ENCODE measurements at regions not wholly inside any gene's neighbourhood (a gene's known extent, or its start where the extent isn't known, plus 50 kb on each side); places are given as distances from the start of the nearest gene placed in this dataset.

DNA sequence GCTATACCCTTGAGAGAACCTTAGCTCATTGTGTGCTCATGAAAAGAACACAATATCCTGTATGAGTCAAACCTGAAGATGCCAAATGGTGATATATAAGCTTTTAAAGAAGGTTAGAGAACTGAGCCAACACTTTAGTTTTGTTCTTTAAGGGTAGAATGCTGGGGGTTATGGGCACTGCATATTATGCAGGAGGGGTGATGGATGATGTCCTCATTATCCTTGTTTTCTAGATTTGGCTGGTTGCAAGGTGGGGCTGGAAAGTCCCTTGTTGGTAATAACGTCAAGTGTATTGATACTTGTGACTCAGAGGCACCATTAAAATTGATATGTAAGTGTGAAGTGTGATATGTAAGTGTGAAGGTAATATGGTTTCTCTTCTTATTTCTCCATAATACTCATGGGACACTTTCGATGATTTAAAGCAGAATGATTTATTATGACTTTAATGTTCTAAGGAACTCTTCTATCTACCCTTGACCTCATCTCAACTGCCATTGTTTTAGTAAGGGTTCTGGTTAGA lies 113.7 kb upstream of the DTNBP1 start:
- Histone ChIP-seq H3K4me3 (ENCODE audit: control insufficient read depth in 1 of 2, extremely low read depth in 1 of 2, low read length in 1 of 2) (no peak overlapping the region), H3K27me3 (replicated peaks in 1 of 2; ENCODE audit: control insufficient read depth in 2 of 2, extremely low read depth in 1 of 2, insufficient read depth in 2 of 2, low read length in 1 of 2) (peaks cover 0 to 3% of the 10 kb centered on the region in 2 experiments), H3K4me1 (ENCODE audit: control insufficient read depth in 1 of 2, extremely low read depth in 1 of 2, insufficient read depth in 2 of 2, low read length in 2 of 2) (no peaks in the 10 kb centered on the region), H3K27ac (ENCODE audit: low read length) (no peak overlapping the region), H3K9me3 (no peaks in the 10 kb centered on the region), H3K36me3 (ENCODE audit: control insufficient read depth in 2 of 2, extremely low read depth in 1 of 2, insufficient read depth in 1 of 2, low read length in 1 of 2) (no peaks in the 10 kb centered on the region)
- Mint-ChIP-seq H3K4me3 (no peak overlapping the region), H3K9me3 (no peaks in the 10 kb centered on the region), H3K36me3 (no peaks in the 10 kb centered on the region), H3K4me1 (no peaks in the 10 kb centered on the region), H3K27me3 (peaks cover 2 to 3% of the 10 kb centered on the region in 2 donors), H3K27ac (no peak overlapping the region)
- no CpG with 5 or more reads among the region's 2 CpGs for WGBS (ENCODE audit: insufficient coverage)
- ChIA-PET CTCF (no interaction called here), POLR2A (no interaction called here)
- no peak for ATAC-seq (replicated peaks in 1 of 4)
- no peak for DNase-seq

DNA sequence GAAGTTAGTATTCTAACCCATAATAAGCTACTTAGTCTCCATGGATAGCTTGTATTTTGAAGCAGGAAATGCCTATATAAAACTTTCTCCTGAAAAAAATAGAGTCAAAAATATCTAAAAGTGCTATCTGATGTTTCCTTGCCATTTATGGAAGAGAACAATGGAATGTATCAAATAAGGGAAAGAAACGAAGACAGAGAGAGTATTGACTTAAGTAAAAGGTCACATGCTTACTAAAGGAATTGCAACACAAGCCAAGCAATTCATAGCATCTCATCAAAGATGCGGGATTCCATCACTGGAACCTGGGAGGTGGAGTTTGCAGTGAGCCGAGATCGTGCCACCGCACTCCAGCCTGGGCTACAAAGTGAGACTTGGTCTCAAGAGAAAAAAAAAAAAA lies 112.9 kb upstream of the DTNBP1 start:
- Mint-ChIP-seq H3K27ac (no peak overlapping the region), H3K4me1 (no peaks in the 10 kb centered on the region), H3K27me3 (peaks cover 2 to 3% of the 10 kb centered on the region in 2 donors), H3K4me3 (no peak overlapping the region), H3K36me3 (no peaks in the 10 kb centered on the region), H3K9me3 (no peaks in the 10 kb centered on the region)
- H3K4me1 ChIP-seq (ENCODE audit: control insufficient read depth in 1 of 2, extremely low read depth in 1 of 2, insufficient read depth in 2 of 2, low read length in 2 of 2) = no peaks in the 10 kb centered on the region
- no peak overlapping the region for H3K4me3 ChIP-seq (ENCODE audit: control insufficient read depth in 1 of 2, extremely low read depth in 1 of 2, low read length in 1 of 2)
- POLR2A ChIA-PET = no interaction called here
- no peak overlapping the region for H3K27ac ChIP-seq (ENCODE audit: low read length)
- ATAC-seq (replicated peaks in 1 of 4) (no peak), DNase-seq (no peak)
- H3K9me3 ChIP-seq = no peaks in the 10 kb centered on the region
- H3K36me3 ChIP-seq (ENCODE audit: control insufficient read depth in 2 of 2, extremely low read depth in 1 of 2, insufficient read depth in 1 of 2, low read length in 1 of 2) = no peaks in the 10 kb centered on the region
- peaks cover 0 to 3% of the 10 kb centered on the region in 2 experiments for H3K27me3 ChIP-seq (replicated peaks in 1 of 2; ENCODE audit: control insufficient read depth in 2 of 2, extremely low read depth in 1 of 2, insufficient read depth in 2 of 2, low read length in 1 of 2)
- WGBS (ENCODE audit: insufficient coverage) = 60% methylated on average over 1 of the region's 5 CpGs
- CTCF ChIA-PET = no interaction called here

DNA sequence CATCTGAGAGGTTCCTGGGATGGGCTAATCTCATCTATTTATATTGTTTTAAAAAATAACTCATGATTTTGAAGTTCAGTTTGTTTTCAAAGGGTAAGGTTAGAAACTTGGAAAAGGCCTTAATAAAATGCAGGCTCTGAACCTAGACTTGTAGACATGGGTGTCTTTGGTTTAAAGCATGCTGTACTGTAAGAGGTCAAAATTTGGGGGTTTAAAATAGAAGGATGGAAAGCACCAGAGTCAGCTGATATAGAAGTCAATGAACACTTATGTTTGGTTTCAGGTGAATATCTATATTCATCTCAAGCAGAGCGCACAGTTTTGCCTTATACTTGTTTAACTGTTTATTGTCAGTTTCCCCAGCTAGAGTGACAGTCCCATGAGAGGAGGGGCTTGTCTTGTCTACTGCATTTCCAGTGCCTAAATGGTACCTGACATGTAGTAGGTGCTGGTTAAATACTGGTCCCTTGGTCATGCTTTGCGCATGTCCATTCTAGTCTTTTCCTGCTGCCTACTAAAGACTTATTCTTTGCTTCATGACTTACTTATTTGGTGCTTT lies 112.3 kb upstream of the DTNBP1 start:
- peaks cover 2 to 3% of the 10 kb centered on the region in 2 donors for H3K27me3 Mint-ChIP-seq
- H3K4me1 Mint-ChIP-seq = no peaks in the 10 kb centered on the region

DNA sequence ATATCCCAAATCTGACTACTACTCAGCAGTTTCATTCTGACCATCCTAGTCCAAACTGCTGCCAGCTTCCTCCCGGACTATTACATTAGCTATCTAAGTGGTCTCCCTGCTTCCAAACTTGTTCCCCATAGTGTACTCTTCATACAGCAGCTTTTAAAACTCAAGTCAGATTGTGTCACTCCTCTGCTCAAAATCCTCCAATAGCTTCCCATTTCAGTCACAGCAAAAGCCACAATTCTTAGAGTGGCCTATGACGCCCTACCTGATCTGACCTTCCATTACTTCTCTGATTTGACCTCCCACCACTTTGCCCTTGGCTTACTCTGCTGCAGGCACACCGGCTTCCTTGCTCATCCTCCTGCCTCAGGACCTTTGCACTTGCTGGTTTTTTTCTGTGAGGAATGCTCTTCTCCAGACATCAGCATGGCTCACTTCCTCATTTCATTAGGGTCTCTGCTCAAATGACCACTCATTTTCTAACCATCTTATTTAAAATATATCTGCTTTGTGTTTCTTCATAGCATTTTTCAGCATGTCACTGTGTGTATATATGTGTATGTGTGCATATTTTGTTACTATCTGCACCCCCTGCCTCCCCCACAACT lies 111.1 kb upstream of the DTNBP1 start:
- H3K27ac Mint-ChIP-seq = no peak overlapping the region
- H3K4me1 ChIP-seq (ENCODE audit: control insufficient read depth in 1 of 2, extremely low read depth in 1 of 2, insufficient read depth in 2 of 2, low read length in 2 of 2) = no peaks in the 10 kb centered on the region
- H3K9me3 ChIP-seq = no peaks in the 10 kb centered on the region
- no peak overlapping the region for H3K27ac ChIP-seq (ENCODE audit: low read length)
- no peaks in the 10 kb centered on the region for H3K9me3 Mint-ChIP-seq
- CTCF ChIA-PET = interaction anchor here in 1 of 2 donors (0.6 kb wide), 2 partner anchors 82 to 543 kb away, joined by 3 read pairs; no protein-coding TSS in a partner anchor
- no peaks in the 10 kb centered on the region for H3K27me3 Mint-ChIP-seq
- no peaks in the 10 kb centered on the region for H3K4me1 Mint-ChIP-seq
- H3K4me3 ChIP-seq (ENCODE audit: control insufficient read depth in 1 of 2, extremely low read depth in 1 of 2, low read length in 1 of 2) = no peak overlapping the region
- no peak for ATAC-seq (replicated peaks in 1 of 4)
- POLR2A ChIA-PET = no interaction called here
- peaks cover 0 to 3% of the 10 kb centered on the region in 2 experiments for H3K27me3 ChIP-seq (replicated peaks in 1 of 2; ENCODE audit: control insufficient read depth in 2 of 2, extremely low read depth in 1 of 2, insufficient read depth in 2 of 2, low read length in 1 of 2)
- H3K4me3 Mint-ChIP-seq = no peak overlapping the region
- H3K36me3 ChIP-seq (ENCODE audit: control insufficient read depth in 2 of 2, extremely low read depth in 1 of 2, insufficient read depth in 1 of 2, low read length in 1 of 2) = no peaks in the 10 kb centered on the region
- WGBS (ENCODE audit: insufficient coverage) = 82% methylated on average over 3 of the region's 3 CpGs
- no peak for DNase-seq
- H3K36me3 Mint-ChIP-seq = no peaks in the 10 kb centered on the region

More for the DNA sequence above, 112.3 kb upstream of the DTNBP1 start:
- no peak overlapping the region for H3K4me3 ChIP-seq (ENCODE audit: control insufficient read depth in 1 of 2, extremely low read depth in 1 of 2, low read length in 1 of 2)
- no peak overlapping the region for H3K4me3 Mint-ChIP-seq
- no peak for ATAC-seq (replicated peaks in 1 of 4)
- POLR2A ChIA-PET = no interaction called here
- WGBS (ENCODE audit: insufficient coverage) = no CpG with 5 or more reads among the region's 2 CpGs
- CTCF ChIA-PET = no interaction called here
- H3K36me3 ChIP-seq (ENCODE audit: control insufficient read depth in 2 of 2, extremely low read depth in 1 of 2, insufficient read depth in 1 of 2, low read length in 1 of 2) = no peaks in the 10 kb centered on the region
- no peaks in the 10 kb centered on the region for H3K4me1 ChIP-seq (ENCODE audit: control insufficient read depth in 1 of 2, extremely low read depth in 1 of 2, insufficient read depth in 2 of 2, low read length in 2 of 2)
- DNase-seq = no peak
- no peaks in the 10 kb centered on the region for H3K9me3 Mint-ChIP-seq
- no peaks in the 10 kb centered on the region for H3K9me3 ChIP-seq
- no peaks in the 10 kb centered on the region for H3K36me3 Mint-ChIP-seq
- H3K27ac ChIP-seq (ENCODE audit: low read length) = no peak overlapping the region
- H3K27ac Mint-ChIP-seq = no peak overlapping the region
- peaks cover 0 to 3% of the 10 kb centered on the region in 2 experiments for H3K27me3 ChIP-seq (replicated peaks in 1 of 2; ENCODE audit: control insufficient read depth in 2 of 2, extremely low read depth in 1 of 2, insufficient read depth in 2 of 2, low read length in 1 of 2)

DNA sequence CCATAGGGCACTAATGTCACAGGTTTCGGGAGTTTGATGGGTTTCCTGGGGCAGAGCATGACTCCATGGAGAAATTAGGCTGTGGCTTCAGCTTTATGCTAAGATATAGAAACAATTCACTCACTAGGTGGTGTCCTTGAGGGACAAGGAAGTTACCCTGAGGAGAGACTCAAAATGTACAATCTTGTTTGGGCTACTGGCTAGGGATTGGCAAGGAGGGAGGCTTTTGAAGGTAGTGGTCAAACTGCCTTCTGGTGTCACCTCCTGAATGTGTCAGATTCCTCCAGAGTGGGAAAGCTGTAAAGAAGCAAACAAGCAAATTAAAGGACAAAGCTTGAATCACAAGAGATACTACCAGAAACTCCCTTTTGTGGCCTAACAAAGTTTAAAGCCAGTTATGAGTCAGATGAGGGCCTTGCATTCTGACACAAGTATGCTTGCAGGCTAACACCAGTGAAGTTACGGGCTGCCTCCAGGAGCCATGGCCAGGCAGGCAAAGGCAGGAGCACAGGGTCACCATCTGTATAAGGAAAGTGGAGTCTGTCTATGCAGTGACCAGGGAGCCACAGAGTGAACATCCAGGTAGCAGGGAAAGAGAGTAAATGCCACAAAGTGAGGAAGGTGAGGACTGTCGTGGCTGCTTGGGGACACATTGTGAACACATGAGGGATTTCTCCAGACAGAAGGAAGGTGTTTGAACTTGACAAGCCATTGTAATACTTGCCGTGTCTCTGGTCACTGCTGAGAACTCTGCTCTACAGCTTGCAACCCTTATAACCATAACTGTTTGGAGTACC lies 107.7 kb upstream of the DTNBP1 start:
- WGBS (ENCODE audit: insufficient coverage) = 80% methylated on average over 2 of the region's 4 CpGs
- Mint-ChIP-seq H3K4me1 (no peaks in the 10 kb centered on the region), H3K36me3 (no peaks in the 10 kb centered on the region), H3K9me3 (no peaks in the 10 kb centered on the region), H3K4me3 (no peak overlapping the region), H3K27ac (no peak overlapping the region), H3K27me3 (no peaks in the 10 kb centered on the region)
- Histone ChIP-seq H3K9me3 (no peaks in the 10 kb centered on the region), H3K27ac (ENCODE audit: low read length) (no peak overlapping the region), H3K36me3 (ENCODE audit: control insufficient read depth in 2 of 2, extremely low read depth in 1 of 2, insufficient read depth in 1 of 2, low read length in 1 of 2) (no peaks in the 10 kb centered on the region), H3K4me3 (ENCODE audit: control insufficient read depth in 1 of 2, extremely low read depth in 1 of 2, low read length in 1 of 2) (no peak overlapping the region), H3K4me1 (ENCODE audit: control insufficient read depth in 1 of 2, extremely low read depth in 1 of 2, insufficient read depth in 2 of 2, low read length in 2 of 2) (no peaks in the 10 kb centered on the region), H3K27me3 (replicated peaks in 1 of 2; ENCODE audit: control insufficient read depth in 2 of 2, extremely low read depth in 1 of 2, insufficient read depth in 2 of 2, low read length in 1 of 2) (no peaks in the 10 kb centered on the region)
- ChIA-PET POLR2A (no interaction called here), CTCF (no interaction called here)
- no peak for DNase-seq
- ATAC-seq (replicated peaks in 1 of 4) = no peak

DNA sequence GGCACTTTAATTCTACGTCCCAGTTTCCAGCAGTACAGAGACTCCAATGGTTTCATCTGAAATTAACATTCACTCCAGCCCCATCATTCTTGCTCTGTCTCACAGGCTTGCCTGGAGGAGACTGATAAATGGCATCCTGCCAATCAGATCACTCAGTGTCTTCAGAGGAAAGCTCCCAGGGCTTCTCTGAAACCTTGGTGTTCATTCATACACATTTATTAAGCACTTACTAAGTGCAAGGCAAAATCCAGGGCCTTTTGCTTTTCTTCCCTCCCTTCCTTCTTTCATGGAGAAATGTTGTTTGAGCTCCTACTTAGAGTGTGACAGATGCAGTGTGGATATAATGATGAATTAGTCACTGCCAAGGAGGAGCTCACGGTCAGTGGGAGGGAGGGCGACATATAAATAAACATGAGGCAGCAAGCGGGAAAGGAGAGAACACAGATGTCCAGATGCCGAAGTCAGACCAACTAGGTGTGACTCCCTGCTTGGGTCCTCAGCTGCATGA lies 106.7 kb upstream of the DTNBP1 start:
- CTCF ChIA-PET = no interaction called here
- H3K4me1 Mint-ChIP-seq = no peaks in the 10 kb centered on the region
- Histone ChIP-seq H3K27me3 (replicated peaks in 1 of 2; ENCODE audit: control insufficient read depth in 2 of 2, extremely low read depth in 1 of 2, insufficient read depth in 2 of 2, low read length in 1 of 2) (no peaks in the 10 kb centered on the region), H3K27ac (ENCODE audit: low read length) (no peak overlapping the region), H3K4me3 (ENCODE audit: control insufficient read depth in 1 of 2, extremely low read depth in 1 of 2, low read length in 1 of 2) (no peak overlapping the region), H3K9me3 (no peaks in the 10 kb centered on the region), H3K36me3 (ENCODE audit: control insufficient read depth in 2 of 2, extremely low read depth in 1 of 2, insufficient read depth in 1 of 2, low read length in 1 of 2) (no peaks in the 10 kb centered on the region), H3K4me1 (ENCODE audit: control insufficient read depth in 1 of 2, extremely low read depth in 1 of 2, insufficient read depth in 2 of 2, low read length in 2 of 2) (no peaks in the 10 kb centered on the region)
- no peak overlapping the region for H3K27ac Mint-ChIP-seq
- DNase-seq (no peak), ATAC-seq (replicated peaks in 1 of 4) (no peak)
- WGBS (ENCODE audit: insufficient coverage) = 86% methylated on average over 5 of the region's 5 CpGs
- H3K27me3 Mint-ChIP-seq = peaks cover 0 to 3% of the 10 kb centered on the region in 2 donors
- H3K9me3 Mint-ChIP-seq = no peaks in the 10 kb centered on the region
- H3K4me3 Mint-ChIP-seq = no peak overlapping the region
- no peaks in the 10 kb centered on the region for H3K36me3 Mint-ChIP-seq
- POLR2A ChIA-PET = no interaction called here
